ENCODE measurements at regions not wholly inside any gene's neighbourhood (a gene's known extent, or its start where the extent isn't known, plus 50 kb on each side); places are given as distances from the start of the nearest gene placed in this dataset.

DNA sequence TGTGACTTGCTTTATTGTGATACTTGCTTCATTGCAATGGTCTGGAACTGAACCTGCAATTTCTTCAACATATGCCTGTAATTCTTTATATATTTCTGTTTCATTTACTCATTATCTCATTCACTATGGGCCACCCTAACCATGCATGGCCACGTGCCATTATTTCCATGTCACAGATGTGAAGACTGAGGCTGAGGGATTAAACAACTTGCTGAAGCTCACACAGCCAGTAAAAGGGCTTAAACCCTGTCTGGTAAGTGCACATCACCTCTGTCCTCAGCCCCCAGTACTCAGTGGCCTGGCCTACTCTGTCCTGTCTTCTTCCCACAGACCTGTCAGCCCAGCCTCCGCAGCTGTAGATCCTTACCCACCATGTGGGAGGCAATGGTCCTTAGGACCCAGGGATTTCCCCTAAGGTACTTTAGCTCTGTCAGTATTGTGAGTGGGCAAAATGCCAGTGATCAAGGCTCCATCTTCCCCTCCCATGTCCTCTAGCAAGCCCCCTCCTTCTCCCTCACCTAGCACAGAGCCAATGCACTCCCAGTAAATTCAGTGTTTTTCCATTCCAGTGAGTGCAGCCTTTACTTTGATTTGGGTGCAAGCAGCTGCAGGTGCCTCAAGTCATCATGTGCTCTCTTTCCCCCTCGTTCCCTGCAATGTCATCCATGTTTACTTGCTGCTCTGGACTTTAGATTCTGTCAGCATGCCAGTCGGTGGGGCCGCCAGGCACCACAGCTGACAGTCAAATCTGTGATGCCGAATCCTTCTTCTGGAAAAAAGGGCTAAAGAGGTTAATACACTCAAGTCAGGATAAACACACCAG is 228.2 kb upstream of the PROX1 start:
- no peak overlapping the region for H3K4me3 ChIP-seq (ENCODE audit: low read length)
- TF ChIP-seq, protein P1, sequence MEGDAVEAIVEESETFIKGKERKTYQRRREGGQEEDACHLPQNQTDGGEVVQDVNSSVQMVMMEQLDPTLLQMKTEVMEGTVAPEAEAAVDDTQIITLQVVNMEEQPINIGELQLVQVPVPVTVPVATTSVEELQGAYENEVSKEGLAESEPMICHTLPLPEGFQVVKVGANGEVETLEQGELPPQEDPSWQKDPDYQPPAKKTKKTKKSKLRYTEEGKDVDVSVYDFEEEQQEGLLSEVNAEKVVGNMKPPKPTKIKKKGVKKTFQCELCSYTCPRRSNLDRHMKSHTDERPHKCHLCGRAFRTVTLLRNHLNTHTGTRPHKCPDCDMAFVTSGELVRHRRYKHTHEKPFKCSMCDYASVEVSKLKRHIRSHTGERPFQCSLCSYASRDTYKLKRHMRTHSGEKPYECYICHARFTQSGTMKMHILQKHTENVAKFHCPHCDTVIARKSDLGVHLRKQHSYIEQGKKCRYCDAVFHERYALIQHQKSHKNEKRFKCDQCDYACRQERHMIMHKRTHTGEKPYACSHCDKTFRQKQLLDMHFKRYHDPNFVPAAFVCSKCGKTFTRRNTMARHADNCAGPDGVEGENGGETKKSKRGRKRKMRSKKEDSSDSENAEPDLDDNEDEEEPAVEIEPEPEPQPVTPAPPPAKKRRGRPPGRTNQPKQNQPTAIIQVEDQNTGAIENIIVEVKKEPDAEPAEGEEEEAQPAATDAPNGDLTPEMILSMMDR (conservative IDR thresholded peaks at IDR 0.05; ENCODE audit: low read depth, low read length), result no peak
- DNase-seq (ENCODE audit: low read depth), result no peak

GRCh38 chr1:213761845-213762407 is 225.8 kb upstream of the PROX1 start:
- no peak overlapping the region for H3K4me3 ChIP-seq (ENCODE audit: low read length)
- TF ChIP-seq, protein P1 (conservative IDR thresholded peaks at IDR 0.05; ENCODE audit: low read depth, low read length), result no peak
- no peak for DNase-seq (ENCODE audit: low read depth)

- TF ChIP-seq, protein P1 (conservative IDR thresholded peaks at IDR 0.05; ENCODE audit: low read depth, low read length), result no peak
- H3K4me3 ChIP-seq (ENCODE audit: low read length), result no peak overlapping the region
- DNase-seq (ENCODE audit: low read depth), result no peak
Observed at GRCh38 chr1:213767683-213768082, 220.1 kb upstream of the PROX1 start.

GRCh38 chr1:213772128-213773063 is 215.4 kb upstream of the PROX1 start:
- TF ChIP-seq, protein P1 (conservative IDR thresholded peaks at IDR 0.05; ENCODE audit: low read depth, low read length), result no peak
- DNase-seq (ENCODE audit: low read depth), result no peak
- no peak overlapping the region for H3K4me3 ChIP-seq (ENCODE audit: low read length)

GRCh38 chr1:213773975-213774374 is 213.8 kb upstream of the PROX1 start:
- no peak overlapping the region for H3K4me3 ChIP-seq (ENCODE audit: low read length)
- DNase-seq (ENCODE audit: low read depth), result no peak
- TF ChIP-seq, protein P1 (conservative IDR thresholded peaks at IDR 0.05; ENCODE audit: low read depth, low read length), result no peak

- no peak for DNase-seq (ENCODE audit: low read depth)
- no peak overlapping the region for H3K4me3 ChIP-seq (ENCODE audit: low read length)
- TF ChIP-seq, protein P1 (conservative IDR thresholded peaks at IDR 0.05; ENCODE audit: low read depth, low read length), result no peak
Observed at GRCh38 chr1:213776969-213777368, 210.8 kb upstream of the PROX1 start.

All from retinal pigment epithelial cell (primary cell).